Endodermal cell (in vitro differentiated cells): ENCODE measurements at regions not wholly inside any gene's neighbourhood (a gene's known extent, or its start where the extent isn't known, plus 50 kb on each side); places are given as distances from the start of the nearest gene placed in this dataset.

Experiments
- DNase-seq: peaks from one replicate; pipeline ENCODE4 v3.0.0-alpha.2; 2017
- H3K27ac ChIP-seq: 2 replicates; pipeline ENCODE4 v1.5.1; 2013; ENCODE audit warnings: mild to moderate bottlenecking, low read depth, low read length, moderate library complexity
- H3K27me3 ChIP-seq: 2 replicates; pipeline ENCODE4 v1.6.1; 2013; ENCODE audit warnings: mild to moderate bottlenecking, low read length, moderate library complexity; ENCODE audit not compliant: insufficient read depth, control insufficient read depth, poor library complexity, severe bottlenecking
- H3K36me3 ChIP-seq: 2 replicates; pipeline ENCODE4 v1.7.0; 2013; ENCODE audit warnings: mild to moderate bottlenecking, low read length, moderate library complexity; ENCODE audit not compliant: control insufficient read depth, insufficient read depth
- H3K4me1 ChIP-seq: one replicate; pipeline ENCODE4 v1.7.0; 2013; ENCODE audit warnings: low read length; ENCODE audit not compliant: control insufficient read depth, insufficient read depth
- H3K4me3 ChIP-seq: 2 replicates; pipeline ENCODE4 v1.5.1; 2013; ENCODE audit warnings: mild to moderate bottlenecking, low read length, moderate library complexity
- H3K9ac ChIP-seq: 2 replicates; pipeline ENCODE4 v1.6.1; 2013; ENCODE audit warnings: mild to moderate bottlenecking, low read length, moderate library complexity; ENCODE audit not compliant: poor library complexity, severe bottlenecking; ENCODE audit errors: extremely low read depth
- H3K9me3 ChIP-seq: 2 replicates; pipeline ENCODE4 v1.6.1; 2013; ENCODE audit warnings: mild to moderate bottlenecking, low read length, moderate library complexity; ENCODE audit not compliant: control insufficient read depth
- H3K27ac Mint-ChIP-seq: 2 replicates; pipeline ENCODE4 v1.8.0; 2020; ENCODE audit warnings: mixed read lengths
- H3K27me3 Mint-ChIP-seq: 2 replicates; pipeline ENCODE4 v1.8.0; 2021; ENCODE audit warnings: mild to moderate bottlenecking, mixed read lengths; ENCODE audit not compliant: insufficient read depth
- H3K36me3 Mint-ChIP-seq: 2 replicates; pipeline ENCODE4 v1.8.0; 2020; ENCODE audit warnings: low read depth, mixed read lengths
- H3K4me1 Mint-ChIP-seq: 2 replicates; pipeline ENCODE4 v1.8.0; 2020; ENCODE audit warnings: mixed read lengths
- H3K4me3 Mint-ChIP-seq: 2 replicates; pipeline ENCODE4 v1.8.0; 2020; ENCODE audit warnings: mild to moderate bottlenecking, moderate library complexity, mixed read lengths
- H3K9me3 Mint-ChIP-seq: 2 replicates; pipeline ENCODE4 v1.8.0; 2020; ENCODE audit warnings: mild to moderate bottlenecking, mixed read lengths
- CTCF ChIP-seq: fragments of 200-600 bp; sonication (generic); conservative IDR thresholded peaks from 2 replicates; pipeline ENCODE4 v1.5.0; 2021; ENCODE audit warnings: antibody characterized with exemption, mild to moderate bottlenecking
- WGBS, 2 experiments: methylation state at CpG; one replicate each; pipeline versions ENCODE4 v1.1.5 to v1.1.7; 2013; ENCODE audit warnings: missing lambda C conversion rate in 2 of 2, mixed read lengths in 1 of 2; ENCODE audit not compliant: insufficient coverage in 1 of 2, insufficient read length in 1 of 2; 5-methylcytosine and 5-hydroxymethylcytosine counted together

GRCh38 chr20:4633379-4633778 lies 52.9 kb upstream of the PRNP start:
- peaks cover 6% of the 10 kb centered on the region for H3K9me3 ChIP-seq

GRCh38 chr20:4632876-4633275 lies 53.4 kb upstream of the PRNP start:
- peaks cover 16% of the 10 kb centered on the region for H3K9me3 Mint-ChIP-seq
- no peaks in the 10 kb centered on the region for H3K4me1 ChIP-seq
- no peaks in the 10 kb centered on the region for H3K27me3 ChIP-seq
- 70 to 100% methylated on average over 1 to 4 of the region's 4 CpGs for WGBS, 2 experiments
- no peak overlapping the region for H3K4me3 Mint-ChIP-seq
- no peak overlapping the region for H3K27ac Mint-ChIP-seq
- no peak for DNase-seq
- no peaks in the 10 kb centered on the region for H3K4me1 Mint-ChIP-seq
- no peak overlapping the region for H3K9ac ChIP-seq
- H3K27ac ChIP-seq = no peak overlapping the region
- no peak overlapping the region for H3K4me3 ChIP-seq
- peaks cover 6% of the 10 kb centered on the region for H3K9me3 ChIP-seq
- H3K36me3 Mint-ChIP-seq = no peaks in the 10 kb centered on the region
- H3K27me3 Mint-ChIP-seq = peaks cover 3% of the 10 kb centered on the region
- no peak for TF ChIP-seq CTCF
- H3K36me3 ChIP-seq = no peaks in the 10 kb centered on the region

More at GRCh38 chr20:4633379-4633778, 52.9 kb upstream of the PRNP start:
- Mint-ChIP-seq H3K27me3 (peaks cover 3% of the 10 kb centered on the region), H3K4me3 (no peak overlapping the region), H3K27ac (no peak overlapping the region), H3K9me3 (peaks cover 16% of the 10 kb centered on the region), H3K36me3 (no peaks in the 10 kb centered on the region), H3K4me1 (no peaks in the 10 kb centered on the region)
- H3K27me3 ChIP-seq = no peaks in the 10 kb centered on the region
- no peaks in the 10 kb centered on the region for H3K36me3 ChIP-seq
- no peak for DNase-seq
- no peak overlapping the region for H3K27ac ChIP-seq
- no peaks in the 10 kb centered on the region for H3K4me1 ChIP-seq
- no peak for TF ChIP-seq CTCF
- 72 to 78% methylated on average over 3 of the region's 3 CpGs for WGBS, 2 experiments
- H3K4me3 ChIP-seq = no peak overlapping the region
- no peak overlapping the region for H3K9ac ChIP-seq

- Mint-ChIP-seq H3K4me1 (no peaks in the 10 kb centered on the region), H3K36me3 (no peaks in the 10 kb centered on the region), H3K4me3 (no peak overlapping the region), H3K9me3 (peaks cover 15% of the 10 kb centered on the region), H3K27ac (no peak overlapping the region), H3K27me3 (peaks cover 14% of the 10 kb centered on the region)
- no peak for TF ChIP-seq CTCF
- Histone ChIP-seq H3K27ac (no peak overlapping the region), H3K27me3 (no peaks in the 10 kb centered on the region), H3K4me3 (no peak overlapping the region), H3K9me3 (no peaks in the 10 kb centered on the region), H3K4me1 (no peaks in the 10 kb centered on the region), H3K9ac (no peak overlapping the region), H3K36me3 (no peaks in the 10 kb centered on the region)
- DNase-seq = no peak
- 86 to 96% methylated on average over 3 to 4 of the region's 4 CpGs for WGBS, 2 experiments
These were observed 60.0 kb upstream of the PRNP start for GRCh38 chr20:4626228-4626627.
